Spleen (tissue), 7 donors: ENCODE measurements at regions not wholly inside any gene's neighbourhood (a gene's known extent, or its start where the extent isn't known, plus 50 kb on each side); places are given as distances from the start of the nearest gene placed in this dataset.

ENCODE experiments used
- CTCF ChIP-seq, 11 experiments: fragments of 200-600 bp in 7 of 11; fragments of 450-650 bp in 4 of 11; sonication (generic) in 4 of 11; IDR thresholded peaks in 8 of 11; conservative IDR thresholded peaks in 3 of 11; 1 replicate in 7 of 11; 2 replicates in 4 of 11; pipeline versions ENCODE4 v1.4.0 to v1.8.0; 2016 to 2021; ENCODE audit warnings: antibody characterized with exemption in 11 of 11, inconsistent platforms in 4 of 11, mild to moderate bottlenecking in 1 of 11
- POLR2A ChIP-seq, 3 donors: fragments of 450-650 bp; IDR thresholded peaks; one replicate each; pipeline ENCODE4 v1.5.1; 2017; ENCODE audit warnings: antibody characterized with exemption in 3 of 3, mild to moderate bottlenecking in 1 of 3
- POLR2AphosphoS5 ChIP-seq, 3 donors: sonication (generic); formaldehyde crosslinking; IDR thresholded peaks; one replicate each; pipeline ENCODE4 v1.5.1; 2017; ENCODE audit warnings: antibody characterized with exemption in 3 of 3
- donor health status: DM: no; HTN: no; CAD: no; lungs with moderate emphysema.
- donor health status: DM: no; HTN: no; CAD: no.
- donor health status: DM: no; HTN: no; CAD: no.

- TF ChIP-seq POLR2A (IDR thresholded peaks at IDR 0.05) (no peak), CTCF (IDR thresholded peaks at IDR 0.05 in 8 of 11, conservative IDR thresholded peaks at IDR 0.05 in 3 of 11) (no peak), POLR2AphosphoS5 (IDR thresholded peaks at IDR 0.05) (no peak)
Measured at GRCh38 chr4:22991576-22991975, 298.8 kb downstream of the GBA3 start.
